Glutamatergic neuron (in vitro differentiated cells): ENCODE measurements at regions not wholly inside any gene's neighbourhood (a gene's known extent, or its start where the extent isn't known, plus 50 kb on each side); places are given as distances from the start of the nearest gene placed in this dataset.

Experiments used
- DNase-seq: peaks from one replicate; pipeline ENCODE4 v3.0.0; 2022
- H3K27ac Mint-ChIP-seq: one replicate; pipeline ENCODE4 v1.8.0; 2020; ENCODE audit warnings: mild to moderate bottlenecking, mixed read lengths, inconsistent platforms; ENCODE audit not compliant: unreplicated experiment
- H3K27me3 Mint-ChIP-seq: one replicate; pipeline ENCODE4 v1.8.0; 2020; ENCODE audit warnings: mild to moderate bottlenecking, moderate library complexity, mixed read lengths, inconsistent platforms; ENCODE audit not compliant: unreplicated experiment
- H3K36me3 Mint-ChIP-seq: one replicate; pipeline ENCODE4 v1.8.0; 2020; ENCODE audit warnings: mild to moderate bottlenecking, mixed read lengths, inconsistent platforms; ENCODE audit not compliant: unreplicated experiment
- H3K4me1 Mint-ChIP-seq: one replicate; pipeline ENCODE4 v1.8.0; 2020; ENCODE audit warnings: mild to moderate bottlenecking, low read depth, mixed read lengths, inconsistent platforms; ENCODE audit not compliant: unreplicated experiment
- H3K4me3 Mint-ChIP-seq: one replicate; pipeline ENCODE4 v1.8.0; 2020; ENCODE audit warnings: mild to moderate bottlenecking, mixed read lengths, inconsistent platforms; ENCODE audit not compliant: unreplicated experiment
- H3K9me3 Mint-ChIP-seq: one replicate; pipeline ENCODE4 v1.8.0; 2020; ENCODE audit warnings: mild to moderate bottlenecking, moderate library complexity, mixed read lengths, inconsistent platforms; ENCODE audit not compliant: unreplicated experiment
- TF ChIP-seq, protein P1 (sequence below): fragments of 200-600 bp; sonication (generic); IDR thresholded peaks from one replicate; pipeline ENCODE4 v1.5.0; 2021; ENCODE audit not compliant: partially characterized antibody, unreplicated experiment

DNA sequence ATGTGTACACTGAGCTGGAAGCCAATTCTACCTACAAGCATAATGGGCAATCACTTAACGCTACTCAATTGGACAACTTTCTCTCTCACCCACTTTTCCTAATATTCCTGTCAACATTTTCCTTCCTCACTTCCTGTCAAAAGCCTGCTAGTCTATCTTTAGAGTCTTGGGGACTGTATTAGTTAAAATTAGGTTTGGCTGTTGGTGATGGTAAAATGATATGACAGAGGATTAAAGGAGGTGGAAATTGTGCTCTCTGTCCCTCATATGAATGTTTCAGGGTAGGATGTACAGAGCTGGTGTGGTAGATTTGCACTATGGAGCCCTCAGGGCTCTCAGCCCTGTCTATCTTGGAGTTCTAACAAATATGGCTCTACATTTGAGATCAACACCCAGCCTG lies 129.7 kb downstream of the CEP57L1 start:
- H3K4me3 Mint-ChIP-seq, result no peak overlapping the region
- H3K9me3 Mint-ChIP-seq, result peaks cover 1% of the 10 kb centered on the region
- H3K27me3 Mint-ChIP-seq, result no peaks in the 10 kb centered on the region
- no peaks in the 10 kb centered on the region for H3K4me1 Mint-ChIP-seq
- no peak for DNase-seq
- no peak overlapping the region for H3K27ac Mint-ChIP-seq
- H3K36me3 Mint-ChIP-seq, result no peaks in the 10 kb centered on the region
- TF ChIP-seq, protein P1, sequence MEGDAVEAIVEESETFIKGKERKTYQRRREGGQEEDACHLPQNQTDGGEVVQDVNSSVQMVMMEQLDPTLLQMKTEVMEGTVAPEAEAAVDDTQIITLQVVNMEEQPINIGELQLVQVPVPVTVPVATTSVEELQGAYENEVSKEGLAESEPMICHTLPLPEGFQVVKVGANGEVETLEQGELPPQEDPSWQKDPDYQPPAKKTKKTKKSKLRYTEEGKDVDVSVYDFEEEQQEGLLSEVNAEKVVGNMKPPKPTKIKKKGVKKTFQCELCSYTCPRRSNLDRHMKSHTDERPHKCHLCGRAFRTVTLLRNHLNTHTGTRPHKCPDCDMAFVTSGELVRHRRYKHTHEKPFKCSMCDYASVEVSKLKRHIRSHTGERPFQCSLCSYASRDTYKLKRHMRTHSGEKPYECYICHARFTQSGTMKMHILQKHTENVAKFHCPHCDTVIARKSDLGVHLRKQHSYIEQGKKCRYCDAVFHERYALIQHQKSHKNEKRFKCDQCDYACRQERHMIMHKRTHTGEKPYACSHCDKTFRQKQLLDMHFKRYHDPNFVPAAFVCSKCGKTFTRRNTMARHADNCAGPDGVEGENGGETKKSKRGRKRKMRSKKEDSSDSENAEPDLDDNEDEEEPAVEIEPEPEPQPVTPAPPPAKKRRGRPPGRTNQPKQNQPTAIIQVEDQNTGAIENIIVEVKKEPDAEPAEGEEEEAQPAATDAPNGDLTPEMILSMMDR, result no peak

DNA sequence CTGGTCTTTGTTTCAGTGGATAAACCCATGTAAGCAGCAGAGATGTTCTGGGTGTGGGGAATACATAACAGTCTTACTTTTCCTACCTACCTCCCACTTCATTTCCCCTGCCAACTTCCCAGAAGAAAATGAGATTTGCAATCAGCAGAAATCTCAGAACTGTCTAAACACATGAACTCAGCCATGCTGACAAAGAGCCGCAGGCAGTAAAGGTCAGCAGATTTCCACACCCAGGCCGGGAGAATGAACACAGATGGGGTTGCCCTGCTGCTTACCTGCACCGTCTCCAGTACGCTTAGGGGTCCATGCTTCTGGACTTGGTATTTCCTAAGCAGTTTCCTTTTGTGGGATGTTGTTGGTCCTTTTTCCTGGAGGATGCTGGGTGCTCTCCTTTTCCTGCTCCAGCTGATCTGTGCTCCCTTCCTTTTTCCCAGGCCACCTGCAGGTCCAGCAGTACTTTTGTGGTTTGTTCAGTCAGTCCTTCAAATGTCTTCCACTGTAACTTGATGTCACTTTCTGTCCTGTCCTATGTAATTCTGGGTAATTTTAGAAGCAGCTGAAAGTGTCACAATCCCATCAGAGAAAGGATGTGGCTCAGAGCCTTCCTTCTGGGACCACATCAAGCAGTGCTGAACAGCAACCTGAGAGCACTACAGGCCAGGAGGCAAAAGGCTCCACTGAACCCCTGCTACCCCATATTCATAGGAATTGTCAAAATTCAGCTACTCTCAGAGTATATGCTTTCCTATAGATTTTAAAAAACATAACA lies 129.0 kb downstream of the CEP57L1 start:
- H3K9me3 Mint-ChIP-seq, result peaks cover 1% of the 10 kb centered on the region
- TF ChIP-seq, protein P1, result no peak
- H3K4me1 Mint-ChIP-seq, result no peaks in the 10 kb centered on the region
- DNase-seq, result no peak
- H3K27me3 Mint-ChIP-seq, result no peaks in the 10 kb centered on the region
- no peak overlapping the region for H3K27ac Mint-ChIP-seq
- H3K4me3 Mint-ChIP-seq, result no peak overlapping the region
- no peaks in the 10 kb centered on the region for H3K36me3 Mint-ChIP-seq

DNA sequence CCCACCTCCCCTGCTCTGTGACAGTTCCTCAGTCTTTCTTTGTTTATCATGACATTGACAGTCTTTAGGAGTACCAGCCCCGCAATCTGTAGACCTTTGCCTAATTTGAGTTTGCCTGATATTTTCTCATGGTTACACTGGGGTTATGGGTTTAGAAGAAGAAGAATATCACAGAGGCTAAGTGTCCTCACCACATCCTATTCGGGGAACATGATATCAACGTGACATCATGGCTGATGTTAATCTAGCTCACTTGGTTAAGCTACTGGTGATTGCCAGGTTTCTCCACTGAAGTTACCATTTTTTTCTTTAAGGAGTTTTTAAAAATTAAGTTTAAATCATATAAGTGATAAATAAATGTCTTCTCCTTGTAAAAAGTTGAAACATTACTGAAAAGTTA lies 127.5 kb downstream of the CEP57L1 start:
- H3K4me1 Mint-ChIP-seq, result no peaks in the 10 kb centered on the region
- H3K27me3 Mint-ChIP-seq, result no peaks in the 10 kb centered on the region
- no peaks in the 10 kb centered on the region for H3K36me3 Mint-ChIP-seq
- H3K9me3 Mint-ChIP-seq, result peaks cover 1% of the 10 kb centered on the region
- no peak for DNase-seq
- no peak overlapping the region for H3K4me3 Mint-ChIP-seq
- TF ChIP-seq, protein P1, result no peak
- no peak overlapping the region for H3K27ac Mint-ChIP-seq

DNA sequence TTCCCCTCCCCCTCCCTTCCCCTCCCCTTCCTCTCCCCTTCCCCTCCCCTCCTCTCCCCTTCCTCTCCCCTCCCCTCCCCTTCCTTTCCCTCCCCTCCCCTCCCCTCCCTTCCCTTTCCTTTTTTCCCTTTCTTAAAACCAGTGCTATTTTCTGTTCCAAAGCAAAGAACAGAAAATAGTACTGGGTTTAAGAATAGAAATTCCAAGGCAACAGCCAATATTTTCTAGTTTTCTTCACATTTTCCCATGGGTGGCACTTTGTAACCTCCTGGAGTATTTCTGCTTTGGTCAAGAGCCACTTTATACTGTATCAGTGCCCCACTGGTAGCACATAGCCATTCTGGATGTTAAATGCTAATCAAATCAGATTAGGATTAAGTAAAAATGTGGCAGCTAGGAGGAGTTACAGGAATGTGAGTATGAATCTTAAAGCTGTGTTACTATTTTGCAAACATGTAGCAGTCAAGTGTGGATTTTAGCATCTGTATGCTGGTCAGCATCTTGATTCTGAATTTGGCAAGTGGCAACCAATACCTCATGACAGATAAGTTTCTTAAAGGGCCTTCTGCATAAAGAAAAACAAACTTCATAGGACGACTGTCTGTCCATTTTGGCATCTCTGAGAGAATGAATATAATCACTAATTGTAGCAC lies 126.4 kb downstream of the CEP57L1 start:
- no peaks in the 10 kb centered on the region for H3K27me3 Mint-ChIP-seq
- peaks cover 1% of the 10 kb centered on the region for H3K9me3 Mint-ChIP-seq
- H3K36me3 Mint-ChIP-seq, result no peaks in the 10 kb centered on the region
- no peak overlapping the region for H3K4me3 Mint-ChIP-seq
- no peak overlapping the region for H3K27ac Mint-ChIP-seq
- TF ChIP-seq, protein P1, result no peak
- DNase-seq, result no peak
- no peaks in the 10 kb centered on the region for H3K4me1 Mint-ChIP-seq
